ENCODE measurements at regions not wholly inside any gene's neighbourhood (a gene's known extent, or its start where the extent isn't known, plus 50 kb on each side); places are given as distances from the start of the nearest gene placed in this dataset.
A peak's percentile ranks its signal among the peaks of the same experiment; 100 is the strongest.

GRCh38 chr3:64405211-64405835 lies 180.1 kb upstream of the PRICKLE2 start:
- no peak for TF ChIP-seq CTCF (IDR thresholded peaks at IDR 0.05; ENCODE audit: unreplicated experiment)
- DNase-seq (ENCODE audit: low spot score, unreplicated experiment) = no peak
- Mint-ChIP-seq H3K9me3 (ENCODE audit: low read depth) (no peaks in the 10 kb centered on the region), H3K4me3 (ENCODE audit: low read depth) (no peak overlapping the region), H3K27me3 (no peaks in the 10 kb centered on the region), H3K4me1 (ENCODE audit: low read depth) (no peaks in the 10 kb centered on the region), H3K36me3 (ENCODE audit: insufficient read depth) (peaks cover 1% of the 10 kb centered on the region), H3K27ac (no peak overlapping the region)

DNA sequence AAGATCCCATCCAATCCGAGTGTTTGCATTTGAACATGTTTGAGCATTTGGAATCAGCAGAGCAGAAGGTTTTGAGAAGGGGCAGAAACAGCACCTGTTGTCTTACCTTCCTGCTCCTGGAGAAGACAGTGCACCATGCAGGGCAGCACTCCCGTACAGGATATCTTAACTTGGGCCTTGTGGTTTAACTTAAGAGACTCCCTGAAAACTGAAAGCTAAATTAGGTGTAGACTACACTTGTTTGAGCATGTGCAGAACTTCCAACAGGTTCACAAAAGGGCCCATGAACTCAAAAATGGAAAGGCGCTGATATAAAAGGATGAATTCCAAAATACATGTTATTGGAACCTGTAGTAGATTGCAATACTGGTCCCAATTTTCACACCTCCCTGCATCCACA lies 175.4 kb upstream of the PRICKLE2 start:
- Mint-ChIP-seq H3K27ac (no peak overlapping the region), H3K4me3 (ENCODE audit: low read depth) (no peak overlapping the region), H3K27me3 (no peaks in the 10 kb centered on the region), H3K36me3 (ENCODE audit: insufficient read depth) (no peaks in the 10 kb centered on the region), H3K4me1 (ENCODE audit: low read depth) (peaks cover 2% of the 10 kb centered on the region), H3K9me3 (ENCODE audit: low read depth) (no peaks in the 10 kb centered on the region)
- TF ChIP-seq CTCF (IDR thresholded peaks at IDR 0.05; ENCODE audit: unreplicated experiment) = no peak
- DNase-seq (ENCODE audit: low spot score, unreplicated experiment) = no peak

- H3K27ac Mint-ChIP-seq = peak overlapping the region; percentile 37
- H3K4me1 Mint-ChIP-seq (ENCODE audit: low read depth) = peaks cover 2% of the 10 kb centered on the region
- peak; percentile 76 for TF ChIP-seq CTCF (IDR thresholded peaks at IDR 0.05; ENCODE audit: unreplicated experiment)
- no peaks in the 10 kb centered on the region for H3K27me3 Mint-ChIP-seq
- no peak for DNase-seq (ENCODE audit: low spot score, unreplicated experiment)
- no peaks in the 10 kb centered on the region for H3K9me3 Mint-ChIP-seq (ENCODE audit: low read depth)
- H3K4me3 Mint-ChIP-seq (ENCODE audit: low read depth) = no peak overlapping the region
- no peaks in the 10 kb centered on the region for H3K36me3 Mint-ChIP-seq (ENCODE audit: insufficient read depth)
Observed at GRCh38 chr3:64399205-64399800, 174.0 kb upstream of the PRICKLE2 start.

DNA sequence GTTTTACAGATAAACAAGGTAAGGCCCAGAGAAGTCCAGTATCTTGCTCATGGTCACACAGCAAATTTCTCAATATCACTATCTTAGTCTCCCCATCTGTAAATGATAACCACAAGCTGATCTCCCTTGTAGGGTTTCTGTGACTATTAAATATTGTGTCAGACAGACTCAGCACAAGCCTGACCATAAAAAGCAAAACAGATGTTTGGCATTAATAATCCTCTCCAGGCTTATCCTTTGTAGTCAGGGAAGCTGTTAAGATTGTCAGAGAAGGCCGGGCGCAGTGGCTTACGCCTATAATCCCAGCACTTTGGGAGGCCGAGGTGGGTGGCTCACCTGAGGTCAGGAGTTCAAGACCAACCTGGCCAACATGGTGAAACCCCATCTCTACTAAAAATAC lies 173.2 kb upstream of the PRICKLE2 start:
- DNase-seq (ENCODE audit: low spot score, unreplicated experiment) = no peak
- Mint-ChIP-seq H3K27me3 (no peaks in the 10 kb centered on the region), H3K36me3 (ENCODE audit: insufficient read depth) (no peaks in the 10 kb centered on the region), H3K9me3 (ENCODE audit: low read depth) (no peaks in the 10 kb centered on the region), H3K4me1 (ENCODE audit: low read depth) (peaks cover 2% of the 10 kb centered on the region), H3K27ac (no peak overlapping the region), H3K4me3 (ENCODE audit: low read depth) (no peak overlapping the region)
- no peak for TF ChIP-seq CTCF (IDR thresholded peaks at IDR 0.05; ENCODE audit: unreplicated experiment)

GRCh38 chr3:64398006-64398405 lies 172.7 kb upstream of the PRICKLE2 start:
- no peak for TF ChIP-seq CTCF (IDR thresholded peaks at IDR 0.05; ENCODE audit: unreplicated experiment)
- peaks cover 5% of the 10 kb centered on the region for H3K4me1 Mint-ChIP-seq (ENCODE audit: low read depth)
- DNase-seq (ENCODE audit: low spot score, unreplicated experiment) = no peak
- no peaks in the 10 kb centered on the region for H3K27me3 Mint-ChIP-seq
- no peak overlapping the region for H3K27ac Mint-ChIP-seq
- H3K9me3 Mint-ChIP-seq (ENCODE audit: low read depth) = no peaks in the 10 kb centered on the region
- H3K36me3 Mint-ChIP-seq (ENCODE audit: insufficient read depth) = no peaks in the 10 kb centered on the region
- no peak overlapping the region for H3K4me3 Mint-ChIP-seq (ENCODE audit: low read depth)

All from progenitor cell of endocrine pancreas (in vitro differentiated cells).